A673 (cell line): ENCODE measurements at regions not wholly inside any gene's neighbourhood (a gene's known extent, or its start where the extent isn't known, plus 50 kb on each side); places are given as distances from the start of the nearest gene placed in this dataset.

Experiments
- CTCF ChIP-seq: fragments of 300-800, 200-600 bp; sonication (generic); conservative IDR thresholded peaks from 2 replicates; pipeline ENCODE4 v1.5.1; 2017; ENCODE audit warnings: low read depth, mild to moderate bottlenecking, antibody characterized with exemption, low read length, moderate library complexity, mixed read lengths
- EZH2 ChIP-seq: fragments of 200-600 bp; sonication (generic); IDR thresholded peaks from 2 replicates; pipeline ENCODE4 v1.6.1; 2017; ENCODE audit warnings: borderline replicate concordance, low read depth, mild to moderate bottlenecking, mixed read lengths, antibody characterized with exemption, low read length; ENCODE audit not compliant: poor library complexity, severe bottlenecking

- TF ChIP-seq CTCF (no peak), EZH2 (no peak)
These were observed 295.3 kb downstream of the PRL start for GRCh38 chr6:22001396-22002027.
